H4 (cell line): ENCODE measurements at regions not wholly inside any gene's neighbourhood (a gene's known extent, or its start where the extent isn't known, plus 50 kb on each side); places are given as distances from the start of the nearest gene placed in this dataset.

ENCODE experiments used
- DNase-seq: peaks from one replicate; pipeline ENCODE4 v3.0.0-alpha.2; 2015; ENCODE audit warnings: low spot score

DNA sequence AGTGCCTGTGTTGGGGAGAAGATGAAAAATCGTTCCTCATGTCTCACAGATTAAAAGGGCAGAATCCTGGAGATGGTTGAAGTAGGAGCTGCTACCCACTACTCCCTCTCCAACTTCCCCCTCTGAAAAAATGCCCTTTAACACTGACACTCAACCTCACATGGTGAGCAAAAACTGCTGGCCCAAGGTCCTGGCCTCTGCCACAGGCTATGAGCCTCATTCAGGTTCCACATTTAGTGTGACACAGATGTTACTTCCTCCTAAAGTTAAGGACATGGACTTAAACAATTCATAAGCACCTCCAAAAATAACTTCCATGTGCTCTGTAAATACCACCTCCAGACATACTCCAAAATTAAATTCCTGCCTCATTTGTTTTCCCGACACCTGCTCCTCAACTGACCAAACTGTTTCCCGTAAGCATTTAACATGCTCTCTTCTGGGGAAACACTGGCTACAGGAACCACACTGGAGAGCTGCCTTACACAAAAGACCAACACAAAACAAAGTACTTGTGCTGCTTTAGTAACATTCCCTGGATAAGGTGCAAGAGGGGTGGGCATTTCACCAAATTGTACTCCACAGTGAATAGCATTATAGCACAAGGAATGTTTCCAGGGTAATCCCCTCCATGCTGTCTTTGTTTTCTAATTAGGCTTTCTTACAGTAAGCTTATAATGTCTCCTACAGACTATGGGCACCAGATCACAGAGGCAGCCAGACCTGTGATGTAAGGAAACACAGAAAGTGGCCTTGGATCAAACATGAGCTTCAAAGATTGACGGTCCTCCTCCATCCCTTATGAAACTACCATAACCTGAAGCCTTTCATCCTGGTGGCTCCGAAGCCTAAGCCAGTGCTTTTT is 57.0 kb downstream of the PHLDA1 start:
- no peak for DNase-seq

- no peak for DNase-seq
These were observed 60.3 kb downstream of the PHLDA1 start for GRCh38 chr12:75971253-75971652.

DNA sequence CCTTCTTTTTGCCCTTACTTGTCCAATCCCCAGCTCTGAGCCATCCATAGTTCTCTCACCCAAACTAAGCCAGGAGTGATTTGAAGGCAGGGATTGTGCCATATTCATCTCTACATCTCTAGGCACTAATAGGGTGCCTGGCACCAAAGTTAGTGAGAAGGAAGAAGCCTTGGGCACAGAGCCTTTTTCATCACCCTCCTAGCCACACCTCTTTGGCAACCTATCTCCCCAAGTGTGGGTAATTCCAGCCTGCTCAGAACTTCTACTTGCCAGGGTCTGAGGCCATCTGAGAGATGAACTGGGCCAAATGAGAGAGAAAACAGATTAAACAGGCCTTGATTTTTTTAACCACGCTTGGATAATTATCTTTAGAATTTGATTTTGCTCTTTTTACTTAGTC is 61.3 kb downstream of the PHLDA1 start:
- DNase-seq, result no peak

GRCh38 chr12:75969768-75970167 is 61.8 kb downstream of the PHLDA1 start:
- DNase-seq, result no peak

DNA sequence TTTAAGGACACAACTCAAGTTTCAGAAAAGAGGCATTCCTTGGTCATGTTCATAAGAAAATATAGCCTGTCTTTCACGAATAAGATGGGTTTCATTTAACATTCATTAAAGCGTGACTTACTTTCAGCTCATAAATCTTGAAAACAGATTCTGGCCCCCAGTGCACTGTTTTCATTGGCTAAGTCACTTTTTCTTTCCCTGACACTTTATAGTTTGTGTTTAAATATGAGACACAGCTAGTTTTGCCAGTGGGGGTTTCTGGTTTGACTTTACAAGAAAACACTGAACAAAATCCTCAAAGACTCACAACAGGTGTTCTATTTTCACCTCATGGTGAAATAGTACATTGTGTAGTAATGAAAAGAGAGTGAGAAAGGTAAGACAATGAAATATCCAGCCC is 65.9 kb downstream of the PHLDA1 start:
- no peak for DNase-seq

- no peak for DNase-seq
These were observed 67.4 kb downstream of the PHLDA1 start for GRCh38 chr12:75964150-75964549.

DNA sequence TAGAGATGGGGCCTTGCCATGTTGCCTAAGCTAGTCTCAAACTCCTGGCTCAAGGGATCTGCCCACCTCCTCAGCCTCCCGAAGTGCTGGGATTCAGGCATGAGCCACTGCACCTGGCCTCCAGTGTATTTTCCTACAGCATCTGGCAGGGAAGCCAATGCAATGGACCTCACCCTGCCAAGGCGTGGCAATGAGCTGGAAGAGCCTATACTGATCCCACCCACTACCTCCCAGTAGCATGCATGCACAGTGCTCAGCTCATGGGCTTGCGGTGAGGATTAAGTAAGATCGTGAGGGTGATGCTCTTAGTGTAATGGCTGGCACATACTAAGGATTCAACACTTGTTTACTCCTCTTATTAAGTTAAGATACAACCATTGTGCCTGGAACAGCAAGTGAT is 69.7 kb downstream of the PHLDA1 start:
- DNase-seq, result no peak

DNA sequence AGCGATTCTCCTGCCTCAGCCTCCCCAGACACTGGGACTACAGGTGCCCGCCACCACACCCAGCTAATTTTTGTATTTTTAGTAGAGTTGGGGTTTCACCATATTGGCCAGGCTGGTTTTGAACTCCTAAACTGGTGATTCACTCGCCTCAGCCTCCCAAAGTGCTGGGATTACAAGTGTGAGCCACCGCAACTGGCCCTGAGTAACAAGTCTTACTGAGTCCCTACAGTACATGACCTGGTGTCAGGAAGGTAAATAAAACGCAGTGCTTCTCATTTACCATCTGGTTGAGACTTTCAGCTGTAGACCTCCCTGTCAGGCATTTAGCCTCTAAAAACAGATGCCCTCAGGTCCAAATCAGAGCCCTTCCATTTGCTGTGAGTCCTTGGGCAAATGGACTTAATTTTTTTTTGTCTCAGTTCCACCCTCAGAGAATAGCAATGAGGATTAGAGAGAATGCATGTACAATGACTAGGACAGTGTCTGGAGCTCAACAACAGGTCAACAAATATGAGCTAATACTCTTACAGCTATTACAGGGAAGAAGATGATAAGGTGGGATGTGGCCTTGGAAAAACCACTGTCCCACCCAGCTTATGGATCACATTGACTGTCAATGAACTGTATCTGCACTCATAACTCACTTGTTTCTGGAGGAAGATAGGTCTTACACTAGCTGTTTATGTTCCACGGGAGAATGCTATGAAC is 70.5 kb downstream of the PHLDA1 start:
- no peak for DNase-seq

GRCh38 chr12:75960086-75960910 is 71.3 kb downstream of the PHLDA1 start:
- DNase-seq, result no peak

DNA sequence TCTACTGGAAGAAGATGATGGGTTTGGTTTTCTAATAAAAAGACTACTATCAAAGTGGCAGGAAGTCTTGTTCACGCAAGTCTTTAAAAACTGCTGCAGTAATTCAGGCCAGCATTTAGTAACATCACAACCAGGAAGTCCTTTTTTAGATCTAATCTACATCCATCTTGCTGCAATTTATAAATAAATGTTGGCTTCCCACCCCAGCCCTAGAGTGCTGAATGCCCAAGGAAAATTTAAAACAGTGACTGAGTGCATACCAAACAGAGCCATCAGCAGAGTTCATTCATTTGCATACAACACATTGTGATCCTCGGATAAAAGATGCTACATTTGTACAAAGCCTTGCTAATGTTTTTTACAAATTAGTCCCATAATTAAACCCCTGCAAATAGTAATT is 72.1 kb downstream of the PHLDA1 start:
- no peak for DNase-seq

DNA sequence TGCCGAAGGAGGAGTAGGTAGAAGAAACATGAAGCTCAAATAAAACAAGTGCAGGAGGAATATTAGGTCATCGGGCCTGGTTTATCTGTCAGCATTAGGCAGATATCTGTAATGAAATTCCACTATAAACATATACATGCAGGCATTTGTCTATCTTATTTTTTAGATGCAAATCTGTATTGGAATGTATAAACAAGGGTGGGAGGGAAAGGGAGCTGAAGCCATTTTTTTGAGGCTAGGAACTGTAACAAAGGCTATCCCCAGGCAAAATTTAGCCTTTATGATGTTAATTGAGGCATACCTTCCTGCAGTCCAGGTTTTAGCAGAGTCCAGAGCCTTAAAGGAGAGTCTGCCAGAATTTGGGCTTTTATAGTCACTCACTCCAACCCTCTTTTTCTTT is 72.5 kb downstream of the PHLDA1 start:
- DNase-seq, result no peak

DNA sequence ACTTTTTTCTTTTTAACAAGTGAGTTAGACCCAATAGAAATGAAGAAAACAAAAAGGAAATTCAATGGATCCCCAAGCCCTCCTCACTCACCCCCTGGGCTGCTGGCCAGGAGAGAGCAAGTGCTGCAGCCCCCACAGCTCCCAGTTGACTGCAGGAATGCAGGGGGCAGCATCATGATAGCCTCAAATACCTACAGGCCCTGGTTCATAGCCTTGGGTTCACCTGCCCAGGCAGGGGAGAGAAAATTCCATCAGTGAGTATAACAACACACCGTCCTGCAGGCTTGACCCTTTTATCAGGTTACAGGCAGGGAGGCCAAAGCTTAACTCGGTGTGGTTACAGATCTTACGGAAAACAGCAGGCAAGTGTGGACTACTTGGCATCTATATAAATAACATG is 76.3 kb downstream of the PHLDA1 start:
- no peak for DNase-seq

- DNase-seq, result no peak
These were observed 76.8 kb downstream of the PHLDA1 start for GRCh38 chr12:75954749-75955148.

GRCh38 chr12:75954041-75954440 is 77.5 kb downstream of the PHLDA1 start:
- peak; percentile 65 for DNase-seq

DNA sequence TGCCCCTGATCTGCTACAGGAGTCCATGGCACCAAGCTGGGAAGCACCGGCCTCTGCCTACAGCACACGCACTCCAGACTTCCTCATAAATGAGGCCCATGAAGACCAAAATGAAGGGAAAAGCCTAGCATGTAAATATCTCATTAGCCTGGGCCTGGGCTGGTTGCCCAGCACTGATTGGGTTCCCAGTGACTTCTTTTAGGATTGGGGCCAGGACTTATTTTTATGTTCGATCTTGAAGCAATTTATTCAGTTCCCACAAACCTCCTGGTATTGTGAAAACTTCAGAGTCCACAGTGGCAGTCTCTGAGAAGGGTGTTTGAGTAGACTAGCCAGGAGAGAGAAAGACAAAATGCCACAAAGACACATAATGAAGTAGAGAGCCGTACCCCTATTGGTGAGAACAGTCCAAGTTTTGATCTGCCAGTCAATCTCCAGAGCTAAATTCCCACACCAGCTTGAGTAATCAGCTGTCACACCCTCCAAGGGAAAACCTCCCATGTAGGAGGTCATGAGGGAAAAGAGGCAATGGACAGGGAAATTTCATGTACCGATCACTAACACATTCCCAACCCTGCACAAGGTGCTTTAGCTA is 78.2 kb downstream of the PHLDA1 start:
- DNase-seq, result peak; percentile 43

GRCh38 chr12:75951399-75952278 is 79.9 kb downstream of the PHLDA1 start:
- no peak for DNase-seq

GRCh38 chr12:75947156-75947723 is 84.3 kb downstream of the PHLDA1 start:
- DNase-seq, result no peak

DNA sequence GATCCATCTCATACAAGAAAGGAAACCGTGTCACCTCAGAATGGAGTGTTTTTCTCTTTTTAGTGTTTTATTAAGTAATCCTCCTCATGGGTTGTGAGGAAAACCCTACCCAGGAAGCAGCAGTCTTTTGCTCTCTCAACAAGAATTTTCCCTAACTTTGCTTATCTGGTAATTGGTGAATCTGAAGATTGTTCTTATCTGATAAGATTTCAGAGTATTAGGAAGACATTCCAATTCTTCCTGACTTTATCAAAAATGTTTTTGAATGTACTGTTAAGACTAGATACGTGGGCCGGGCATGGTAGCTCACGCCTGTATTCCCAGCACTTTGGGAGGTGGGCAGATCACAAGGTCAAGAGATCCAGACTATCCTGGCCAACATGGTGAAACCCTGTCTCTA is 86.0 kb downstream of the PHLDA1 start:
- DNase-seq, result no peak

- no peak for DNase-seq
These were observed 86.6 kb downstream of the PHLDA1 start for GRCh38 chr12:75944905-75945432.
